ENCODE measurements at regions not wholly inside any gene's neighbourhood (a gene's known extent, or its start where the extent isn't known, plus 50 kb on each side); places are given as distances from the start of the nearest gene placed in this dataset.
"Not testable (repeated sequence)": the region's sequence is repeated elsewhere in the genome, so short reads cannot be mapped to it uniquely, and the experiment has no call there.

DNA sequence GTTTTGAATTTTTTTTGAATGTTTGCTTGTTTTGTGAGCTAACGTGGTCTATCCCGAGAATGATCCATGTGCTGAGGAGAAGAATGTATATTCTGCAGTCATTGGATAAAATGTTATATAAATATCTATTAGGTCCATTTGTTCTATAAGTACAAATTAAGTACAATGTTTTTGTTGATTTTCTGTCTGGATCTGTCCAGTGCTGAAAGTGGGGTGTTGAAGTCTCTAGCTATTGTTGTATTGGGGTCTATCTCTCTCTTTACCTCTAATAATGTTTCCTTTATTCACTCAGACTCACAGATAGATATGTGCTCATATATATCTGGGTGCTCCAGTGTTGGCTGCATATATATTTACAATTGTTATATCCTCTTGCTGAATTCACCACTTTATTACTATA is 144.8 kb upstream of the SETMAR start:
- no peaks in the 10 kb centered on the region for H3K36me3 ChIP-seq (ENCODE audit: low read depth)
- H3K9me2 ChIP-seq (ENCODE audit: insufficient read depth): no peaks in the 10 kb centered on the region
- in situ Hi-C loops (cut with MboI): no loop called here
- H2AFZ ChIP-seq: no peak overlapping the region
- H3K9me3 ChIP-seq (ENCODE audit: low read depth): no peaks in the 10 kb centered on the region
- no peak overlapping the region for H3K27ac ChIP-seq
- H3F3A ChIP-seq (ENCODE audit: insufficient read depth): no peaks in the 10 kb centered on the region
- WGBS, 2 experiments (ENCODE audit: low coverage in 1 of 2, low lambda C conversion rate in 2 of 2, missing lambda C conversion rate in 2 of 2): 41 to 63% methylated on average over 2 of the region's 2 CpGs
- H4K20me1 ChIP-seq (ENCODE audit: insufficient read depth): no peaks in the 10 kb centered on the region
- H3K4me3 ChIP-seq: no peak overlapping the region
- H3K27me3 ChIP-seq (replicated peaks; ENCODE audit: insufficient read depth): no peaks in the 10 kb centered on the region
- DNase-seq: no peak
- no peak overlapping the region for H3K4me2 ChIP-seq (ENCODE audit: unreplicated experiment)
- no peak for TF ChIP-seq EZH2 (IDR thresholded peaks at IDR 0.05; ENCODE audit: insufficient read depth, poor library complexity, severe bottlenecking)
- TF ChIP-seq EZH2phosphoT487 (IDR thresholded peaks at IDR 0.05; ENCODE audit: insufficient read depth, low read depth): no peak
- H3K79me2 ChIP-seq (ENCODE audit: insufficient read depth): no peaks in the 10 kb centered on the region
- H3K9ac ChIP-seq: no peak overlapping the region
- no peaks in the 10 kb centered on the region for H3K4me1 ChIP-seq (ENCODE audit: insufficient read depth)

DNA sequence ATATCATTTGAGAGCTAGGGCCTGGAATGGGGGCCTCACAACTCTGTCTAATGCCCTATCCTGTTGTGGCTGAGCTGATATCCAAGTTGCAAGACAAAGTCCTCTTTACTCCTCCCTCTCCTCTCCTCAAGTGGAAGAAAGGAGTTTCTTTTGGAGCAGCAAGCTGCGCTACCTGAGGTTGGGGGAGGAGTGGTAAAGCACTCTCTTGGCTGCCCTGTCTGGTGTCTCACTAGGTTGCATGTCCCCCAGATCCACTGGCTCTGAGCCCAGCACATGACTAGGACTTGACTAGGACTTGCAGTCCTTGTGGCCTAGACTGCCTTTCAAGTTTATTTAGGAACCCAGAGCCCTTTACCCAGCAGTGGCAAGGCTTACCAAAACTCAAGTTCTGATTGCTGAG is 141.1 kb upstream of the SETMAR start:
- no peaks in the 10 kb centered on the region for H3F3A ChIP-seq (ENCODE audit: insufficient read depth)
- WGBS, 2 experiments (ENCODE audit: low coverage in 1 of 2, low lambda C conversion rate in 2 of 2, missing lambda C conversion rate in 2 of 2): 40 to 53% methylated on average over 1 of the region's 1 CpG
- H3K4me2 ChIP-seq (ENCODE audit: unreplicated experiment): no peak overlapping the region
- no peak overlapping the region for H3K4me3 ChIP-seq
- H3K9ac ChIP-seq: no peak overlapping the region
- H3K4me1 ChIP-seq (ENCODE audit: insufficient read depth): no peaks in the 10 kb centered on the region
- no peaks in the 10 kb centered on the region for H3K9me3 ChIP-seq (ENCODE audit: low read depth)
- no peaks in the 10 kb centered on the region for H3K36me3 ChIP-seq (ENCODE audit: low read depth)
- no peak for TF ChIP-seq EZH2phosphoT487 (IDR thresholded peaks at IDR 0.05; ENCODE audit: insufficient read depth, low read depth)
- TF ChIP-seq EZH2 (IDR thresholded peaks at IDR 0.05; ENCODE audit: insufficient read depth, poor library complexity, severe bottlenecking): no peak
- no peaks in the 10 kb centered on the region for H3K79me2 ChIP-seq (ENCODE audit: insufficient read depth)
- H3K27ac ChIP-seq: no peak overlapping the region
- H2AFZ ChIP-seq: no peak overlapping the region
- H4K20me1 ChIP-seq (ENCODE audit: insufficient read depth): no peaks in the 10 kb centered on the region
- no peak for DNase-seq
- H3K9me2 ChIP-seq (ENCODE audit: insufficient read depth): no peaks in the 10 kb centered on the region
- in situ Hi-C loops (cut with MboI): no loop called here
- no peaks in the 10 kb centered on the region for H3K27me3 ChIP-seq (replicated peaks; ENCODE audit: insufficient read depth)

DNA sequence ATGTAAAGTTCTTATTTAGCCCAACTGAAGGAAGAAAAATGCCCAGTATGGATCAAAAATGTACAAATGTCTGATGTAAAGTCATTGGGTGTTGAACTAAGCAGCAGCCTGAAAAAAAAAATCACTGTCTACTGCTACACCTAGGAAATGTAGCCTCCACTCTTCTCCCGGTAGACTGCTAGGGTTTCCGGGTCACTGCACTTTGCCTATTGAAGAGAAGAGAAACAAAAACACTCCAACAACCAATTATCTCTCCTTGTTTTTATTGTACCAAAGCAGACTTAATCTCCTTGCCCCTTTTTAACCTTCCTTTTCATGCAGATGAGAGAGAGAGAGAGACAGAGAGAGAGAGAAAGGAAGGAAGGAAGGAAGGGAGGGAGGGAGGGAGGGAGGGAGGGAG is 140.2 kb upstream of the SETMAR start:
- TF ChIP-seq EZH2 (IDR thresholded peaks at IDR 0.05; ENCODE audit: insufficient read depth, poor library complexity, severe bottlenecking) (no peak), EZH2phosphoT487 (IDR thresholded peaks at IDR 0.05; ENCODE audit: insufficient read depth, low read depth) (no peak)
- no peak overlapping the region for H2AFZ ChIP-seq
- WGBS, 2 experiments (ENCODE audit: low coverage in 1 of 2, low lambda C conversion rate in 2 of 2, missing lambda C conversion rate in 2 of 2): 45 to 75% methylated on average over 2 of the region's 2 CpGs
- no peak overlapping the region for H3K4me3 ChIP-seq
- no peaks in the 10 kb centered on the region for H3K9me2 ChIP-seq (ENCODE audit: insufficient read depth)
- H3K27me3 ChIP-seq (replicated peaks; ENCODE audit: insufficient read depth): no peaks in the 10 kb centered on the region
- no peaks in the 10 kb centered on the region for H3F3A ChIP-seq (ENCODE audit: insufficient read depth)
- no peak overlapping the region for H3K4me2 ChIP-seq (ENCODE audit: unreplicated experiment)
- H3K9me3 ChIP-seq (ENCODE audit: low read depth): no peaks in the 10 kb centered on the region
- no peak overlapping the region for H3K9ac ChIP-seq
- no peaks in the 10 kb centered on the region for H3K4me1 ChIP-seq (ENCODE audit: insufficient read depth)
- H3K79me2 ChIP-seq (ENCODE audit: insufficient read depth): no peaks in the 10 kb centered on the region
- no peak for DNase-seq
- H3K27ac ChIP-seq: no peak overlapping the region
- in situ Hi-C loops (cut with MboI): no loop called here
- H3K36me3 ChIP-seq (ENCODE audit: low read depth): no peaks in the 10 kb centered on the region
- no peaks in the 10 kb centered on the region for H4K20me1 ChIP-seq (ENCODE audit: insufficient read depth)

DNA sequence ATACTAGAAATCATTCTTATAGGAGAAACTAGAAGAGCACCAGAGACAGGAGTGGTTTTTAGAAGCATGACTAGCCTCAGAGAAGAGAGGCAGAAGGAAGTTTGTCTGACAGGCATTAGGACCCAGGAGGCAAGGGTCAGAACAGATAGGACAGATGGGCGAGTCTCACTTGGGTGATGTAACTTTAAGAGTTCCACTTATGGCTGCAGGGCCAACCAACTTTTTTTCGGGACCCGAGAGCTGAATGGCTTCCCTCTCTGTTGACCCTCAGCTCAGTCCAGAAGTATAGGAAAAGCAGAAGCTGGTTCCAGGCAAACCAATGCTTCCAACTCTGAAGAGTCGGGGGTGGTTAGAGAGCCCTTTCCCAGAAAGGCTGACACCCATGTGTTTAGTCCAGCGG is 136.6 kb upstream of the SETMAR start:
- Histone ChIP-seq H3K9ac (no peak overlapping the region), H3F3A (ENCODE audit: insufficient read depth) (no peaks in the 10 kb centered on the region), H3K9me3 (ENCODE audit: low read depth) (no peaks in the 10 kb centered on the region), H3K4me1 (ENCODE audit: insufficient read depth) (no peaks in the 10 kb centered on the region), H3K27ac (no peak overlapping the region), H4K20me1 (ENCODE audit: insufficient read depth) (no peaks in the 10 kb centered on the region), H3K79me2 (ENCODE audit: insufficient read depth) (no peaks in the 10 kb centered on the region), H3K36me3 (ENCODE audit: low read depth) (no peaks in the 10 kb centered on the region), H3K4me3 (no peak overlapping the region), H3K4me2 (ENCODE audit: unreplicated experiment) (no peak overlapping the region), H3K9me2 (ENCODE audit: insufficient read depth) (no peaks in the 10 kb centered on the region), H3K27me3 (replicated peaks; ENCODE audit: insufficient read depth) (no peaks in the 10 kb centered on the region), H2AFZ (no peak overlapping the region)
- TF ChIP-seq EZH2 (IDR thresholded peaks at IDR 0.05; ENCODE audit: insufficient read depth, poor library complexity, severe bottlenecking) (no peak), EZH2phosphoT487 (IDR thresholded peaks at IDR 0.05; ENCODE audit: insufficient read depth, low read depth) (no peak)
- in situ Hi-C loops (cut with MboI): no loop called here
- no peak for DNase-seq
- 21 to 40% methylated on average over 5 of the region's 5 CpGs for WGBS, 2 experiments (ENCODE audit: low coverage in 1 of 2, low lambda C conversion rate in 2 of 2, missing lambda C conversion rate in 2 of 2)

DNA sequence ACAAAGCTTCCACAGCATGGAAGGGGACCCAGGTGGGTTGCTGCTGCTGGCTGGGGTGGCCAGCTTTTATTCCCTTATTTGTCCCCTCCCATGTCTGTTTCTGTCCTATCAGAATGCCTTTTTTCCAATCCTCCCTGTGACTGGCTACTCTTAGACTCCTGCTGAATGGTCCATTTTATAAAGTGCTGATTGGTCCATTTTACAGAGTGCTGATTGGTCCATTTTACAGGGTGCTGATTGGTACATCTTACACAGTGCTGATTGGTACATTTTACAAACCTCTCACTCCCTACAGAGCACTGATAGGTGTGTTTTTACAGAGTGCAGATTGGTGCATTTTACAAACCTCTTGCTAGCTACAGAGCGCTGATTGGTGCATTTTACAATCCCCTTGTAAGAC is 135.9 kb upstream of the SETMAR start:
- H3K9me2 ChIP-seq (ENCODE audit: insufficient read depth); H3F3A ChIP-seq (ENCODE audit: insufficient read depth); H3K4me2 ChIP-seq (ENCODE audit: unreplicated experiment); H3K9me3 ChIP-seq (ENCODE audit: low read depth); H3K27ac ChIP-seq; in situ Hi-C loops (cut with MboI); H3K27me3 ChIP-seq (replicated peaks; ENCODE audit: insufficient read depth); H3K79me2 ChIP-seq (ENCODE audit: insufficient read depth); DNase-seq; H3K9ac ChIP-seq; H3K36me3 ChIP-seq (ENCODE audit: low read depth); H4K20me1 ChIP-seq (ENCODE audit: insufficient read depth); H3K4me1 ChIP-seq (ENCODE audit: insufficient read depth); H3K4me3 ChIP-seq; H2AFZ ChIP-seq: not testable (repeated sequence)
- WGBS, 2 experiments (ENCODE audit: low coverage in 1 of 2, low lambda C conversion rate in 2 of 2, missing lambda C conversion rate in 2 of 2): 38 to 40% methylated on average over 1 of the region's 1 CpG

Data from GM23248 (cell line).